ENCODE measurements at regions not wholly inside any gene's neighbourhood (a gene's known extent, or its start where the extent isn't known, plus 50 kb on each side); places are given as distances from the start of the nearest gene placed in this dataset.

- DNase-seq (ENCODE audit: low spot score): no peak
Measured at GRCh38 chr1:34603594-34603993, 151.3 kb upstream of the GJB5 start.

DNA sequence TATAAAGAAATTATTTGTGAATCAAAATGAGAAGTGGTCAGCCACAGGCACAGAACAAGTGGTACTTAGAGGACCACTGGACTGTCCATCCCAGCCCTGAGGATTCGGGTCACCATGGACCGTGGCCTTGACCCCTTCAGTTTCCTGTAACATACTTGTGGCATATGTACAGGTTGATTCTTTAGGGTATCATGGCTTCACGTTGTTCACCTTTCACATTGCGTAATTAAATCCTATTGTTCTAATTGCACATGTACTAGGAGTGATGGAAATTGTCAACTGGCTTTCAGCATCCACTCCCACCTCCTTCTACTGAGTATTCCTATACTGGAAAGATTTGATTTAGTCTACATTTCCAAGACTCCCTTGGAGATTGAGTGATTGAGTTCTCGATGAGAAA is 148.3 kb upstream of the GJB5 start:
- no peak for DNase-seq (ENCODE audit: low spot score)

DNA sequence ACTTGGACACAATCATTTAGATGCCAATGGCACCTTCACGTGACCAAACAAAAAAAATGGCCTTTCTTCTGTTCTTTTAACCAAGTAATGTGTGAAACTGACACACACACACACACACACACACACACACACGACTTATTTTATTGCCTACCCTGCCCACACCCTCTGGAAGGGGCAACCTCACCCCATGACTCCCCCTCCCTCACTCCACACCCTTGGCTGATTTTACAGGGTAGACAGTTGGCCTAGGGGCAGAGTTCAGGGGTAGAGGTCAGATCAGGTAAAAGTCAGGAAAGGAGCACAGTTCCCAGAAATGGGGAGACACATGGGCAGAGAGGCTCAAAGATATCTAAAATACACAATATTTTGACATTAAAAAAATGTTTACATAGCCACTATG is 144.8 kb upstream of the GJB5 start:
- DNase-seq (ENCODE audit: low spot score): no peak

GRCh38 chr1:34611571-34611970 is 143.3 kb upstream of the GJB5 start:
- DNase-seq (ENCODE audit: low spot score): no peak

- DNase-seq (ENCODE audit: low spot score): no peak
Measured at GRCh38 chr1:34612091-34612827, 142.6 kb upstream of the GJB5 start.

DNA sequence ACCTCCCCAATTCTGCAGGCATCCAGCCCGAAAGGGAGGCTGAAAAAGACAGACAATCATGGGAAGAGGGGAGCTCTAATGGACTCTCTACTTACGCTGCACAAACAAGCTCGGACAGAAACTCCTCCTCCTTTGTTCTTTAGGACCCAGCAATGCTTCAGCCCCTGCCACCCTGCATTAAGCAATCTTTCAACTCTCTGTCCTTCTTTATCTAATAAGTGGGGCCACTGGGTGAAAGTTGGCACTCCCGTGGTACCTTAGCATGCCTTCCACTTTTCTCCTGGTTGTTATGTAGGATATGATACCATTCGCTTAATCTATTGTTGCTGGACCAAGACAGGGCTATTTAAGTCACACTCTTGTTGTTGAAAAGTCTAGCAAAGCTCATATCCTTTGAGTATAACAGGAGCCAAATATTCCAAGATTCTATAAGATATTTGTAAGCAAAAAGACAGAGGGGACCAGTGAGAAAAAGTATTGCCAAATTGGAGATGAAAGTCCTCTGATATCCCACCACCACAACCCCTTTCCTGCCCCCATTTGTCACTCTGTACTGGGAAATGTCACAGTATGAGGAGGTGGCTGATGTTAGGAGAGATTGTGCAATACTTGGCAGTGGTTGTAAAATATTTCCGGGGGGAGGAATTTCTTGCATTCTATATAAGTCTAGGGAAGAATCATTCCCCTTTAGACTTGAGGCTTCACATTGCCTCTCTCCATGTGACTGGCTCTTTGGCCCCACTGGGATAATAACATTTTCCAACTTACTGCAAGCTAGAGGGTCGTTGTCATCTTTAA is 137.3 kb upstream of the GJB5 start:
- no peak for DNase-seq (ENCODE audit: low spot score)

GRCh38 chr1:34618381-34618780 is 136.5 kb upstream of the GJB5 start:
- DNase-seq (ENCODE audit: low spot score): no peak

- DNase-seq (ENCODE audit: low spot score): no peak
Measured at GRCh38 chr1:34619256-34619655, 135.6 kb upstream of the GJB5 start.

GRCh38 chr1:34621916-34622315 is 132.9 kb upstream of the GJB5 start:
- no peak for DNase-seq (ENCODE audit: low spot score)

GRCh38 chr1:34625521-34626015 is 129.3 kb upstream of the GJB5 start:
- DNase-seq (ENCODE audit: low spot score): no peak

DNA sequence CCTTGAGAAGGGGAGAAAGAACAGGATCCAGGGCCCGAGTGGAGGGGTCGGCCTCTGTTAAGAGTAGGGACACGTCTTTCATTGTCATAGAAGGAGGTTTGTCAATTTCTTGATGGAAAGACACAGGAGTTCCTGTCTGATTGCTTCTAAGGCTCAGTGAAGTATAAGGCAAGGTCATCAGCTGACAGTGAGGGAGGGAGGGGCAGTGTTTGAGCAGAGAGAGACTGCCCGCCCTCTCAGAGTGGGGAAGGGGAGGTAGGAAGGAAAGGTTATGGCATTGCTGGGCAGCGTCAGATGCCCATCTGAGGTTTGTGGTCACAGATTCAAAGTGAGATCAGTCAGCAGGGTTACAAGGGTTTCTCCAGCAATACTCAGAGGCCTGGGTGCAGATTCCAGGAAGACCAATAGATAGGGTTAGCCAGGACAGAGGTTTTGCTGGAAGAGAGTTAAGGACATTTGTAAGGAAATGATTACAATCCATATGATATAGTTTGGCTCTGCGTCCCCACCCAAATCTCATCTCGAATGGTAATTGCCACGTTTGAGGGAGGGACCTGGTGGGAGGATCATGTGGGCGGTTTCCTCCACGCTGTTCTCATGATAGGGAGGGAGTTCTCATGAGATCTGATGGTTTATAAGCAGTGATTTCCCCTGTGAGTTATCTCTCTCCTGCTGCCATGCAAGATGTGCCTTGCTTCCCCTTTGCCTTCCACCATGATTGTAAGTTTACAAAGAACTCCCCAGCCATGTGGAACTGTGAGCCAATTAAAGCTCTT is 127.2 kb upstream of the GJB5 start:
- no peak for DNase-seq (ENCODE audit: low spot score)

DNA sequence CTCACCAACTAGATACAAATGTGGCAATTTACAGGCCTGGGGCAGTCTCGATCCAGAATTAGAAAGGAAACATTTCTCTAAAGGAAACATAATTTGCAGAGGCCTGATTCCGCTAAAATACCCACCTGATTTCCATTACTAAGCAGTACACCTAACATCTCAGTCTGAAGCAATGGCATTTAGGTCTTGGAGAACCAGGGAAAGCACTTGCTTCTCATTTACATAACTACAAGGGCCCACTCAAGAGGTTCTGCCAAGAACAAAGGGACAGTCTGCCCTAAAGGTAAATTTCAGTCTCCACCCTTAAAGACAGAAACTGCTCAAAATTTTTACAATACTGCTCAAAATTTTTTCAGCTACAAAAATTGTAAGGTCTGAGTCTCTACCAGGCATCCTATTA is 123.7 kb upstream of the GJB5 start:
- no peak for DNase-seq (ENCODE audit: low spot score)

- DNase-seq (ENCODE audit: low spot score): no peak
Measured at GRCh38 chr1:34639701-34640100, 115.1 kb upstream of the GJB5 start.

GRCh38 chr1:34640654-34641401 is 114.0 kb upstream of the GJB5 start:
- DNase-seq (ENCODE audit: low spot score): no peak

DNA sequence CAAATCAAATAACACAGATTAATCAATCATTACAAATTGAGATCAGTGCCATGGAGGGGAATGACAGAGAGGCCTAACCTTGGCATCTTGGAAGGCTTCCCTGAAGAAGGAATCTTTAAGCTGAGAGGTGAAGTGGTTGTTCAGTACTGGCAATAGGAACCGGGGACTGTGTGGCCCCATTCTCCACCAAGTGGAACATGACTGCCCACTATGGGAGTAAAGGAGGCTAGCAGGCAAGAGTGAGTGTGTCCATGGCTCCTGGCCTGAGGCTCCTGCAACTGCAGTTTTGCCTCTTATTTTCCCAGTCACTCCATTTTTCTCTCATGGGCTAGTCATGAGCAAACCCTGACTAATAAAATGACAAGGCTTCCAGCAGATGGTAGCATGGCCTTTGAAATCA is 112.2 kb upstream of the GJB5 start:
- DNase-seq (ENCODE audit: low spot score): no peak

DNA sequence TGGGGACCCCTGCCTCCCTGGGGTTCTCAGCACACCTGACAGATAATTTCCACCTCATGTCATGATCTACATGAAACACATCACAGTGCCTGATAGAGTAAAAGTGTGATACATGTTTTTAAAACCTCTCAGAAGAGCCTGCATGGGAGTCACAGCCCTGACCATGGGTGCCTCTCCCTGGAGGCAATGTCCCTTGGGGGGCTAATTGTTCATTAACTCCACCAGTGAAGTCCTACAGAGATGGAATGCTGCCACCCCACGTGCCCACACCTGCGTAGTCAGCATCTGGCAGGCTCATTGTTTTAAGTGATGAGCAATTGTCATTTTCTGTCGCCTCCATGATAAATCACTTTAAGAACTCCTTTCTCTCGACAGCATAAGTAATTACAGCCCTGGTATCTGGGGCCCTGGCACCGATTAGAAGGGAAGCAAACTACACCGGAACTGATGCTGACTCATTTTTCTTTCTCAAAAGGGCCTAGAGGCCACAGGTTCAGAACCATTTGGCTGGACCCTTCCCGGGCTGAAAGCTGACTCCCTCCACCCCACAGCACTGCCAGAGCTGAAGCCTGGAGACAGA is 109.6 kb upstream of the GJB5 start:
- no peak for DNase-seq (ENCODE audit: low spot score)

- DNase-seq (ENCODE audit: low spot score): no peak
Measured at GRCh38 chr1:34645919-34646318, 108.9 kb upstream of the GJB5 start.

DNA sequence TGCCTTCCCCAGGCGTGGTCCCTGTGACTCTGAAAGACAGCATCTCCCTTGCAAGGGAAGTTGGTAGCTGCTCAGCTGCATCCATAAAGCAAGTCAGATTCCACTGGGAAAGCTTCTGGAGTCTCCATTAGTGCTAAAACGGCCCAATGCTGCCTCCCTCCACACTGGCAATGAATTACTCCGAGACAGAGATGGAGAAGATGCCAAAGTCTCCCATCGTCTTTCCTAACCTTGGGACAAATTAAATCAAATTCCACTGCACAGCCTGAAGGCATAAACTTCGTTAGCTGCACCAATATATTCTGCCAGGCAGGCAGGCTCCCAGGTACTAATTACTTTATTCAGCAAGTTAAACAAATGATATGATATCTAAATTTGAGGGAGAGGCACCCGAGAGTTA is 106.3 kb upstream of the GJB5 start:
- no peak for DNase-seq (ENCODE audit: low spot score)

DNA sequence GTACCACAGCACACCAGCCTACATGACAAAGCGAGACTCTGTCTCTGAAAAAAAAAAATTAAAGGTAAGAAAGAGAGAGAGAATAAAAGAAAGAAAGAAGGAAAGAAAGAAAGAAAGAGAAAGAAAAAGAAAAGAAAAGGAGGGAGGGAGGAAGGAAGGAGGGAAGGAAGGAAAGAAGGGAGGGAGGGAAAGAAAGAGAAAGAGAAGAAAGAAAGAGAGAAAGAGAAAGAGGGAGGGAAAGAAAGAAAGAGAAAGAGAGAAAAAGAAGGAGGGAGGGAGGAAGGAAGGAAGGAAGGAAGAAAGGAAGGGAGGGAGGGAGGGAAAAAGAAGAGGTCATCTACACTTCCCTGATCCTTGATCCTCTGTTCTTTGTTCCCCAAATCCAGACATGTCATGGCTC is 104.8 kb upstream of the GJB5 start:
- DNase-seq (ENCODE audit: low spot score): no peak

DNA sequence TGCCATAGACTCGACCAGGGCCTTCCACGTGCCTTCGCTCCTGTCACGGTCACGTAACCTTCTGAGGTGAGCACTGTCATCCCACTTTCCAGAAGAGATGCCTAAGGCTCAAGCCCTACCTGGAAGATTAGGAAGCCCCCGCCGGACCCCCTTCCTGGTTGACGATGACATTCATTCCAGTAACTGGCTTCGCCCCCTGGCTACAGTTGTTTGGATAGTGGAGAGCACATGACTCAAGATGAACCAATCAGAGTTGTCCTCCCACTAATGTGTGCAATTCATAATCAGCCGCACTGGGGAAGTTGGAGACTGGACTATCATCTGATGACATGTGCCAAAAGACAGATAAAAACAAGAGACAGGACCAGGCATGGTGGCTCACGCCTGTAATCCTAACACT is 104.0 kb upstream of the GJB5 start:
- no peak for DNase-seq (ENCODE audit: low spot score)

GRCh38 chr1:34653110-34653509 is 101.7 kb upstream of the GJB5 start:
- DNase-seq (ENCODE audit: low spot score): no peak

Measured in umbilical cord (tissue), 1 donor.